ENCODE measurements at regions not wholly inside any gene's neighbourhood (a gene's known extent, or its start where the extent isn't known, plus 50 kb on each side); places are given as distances from the start of the nearest gene placed in this dataset.

DNA sequence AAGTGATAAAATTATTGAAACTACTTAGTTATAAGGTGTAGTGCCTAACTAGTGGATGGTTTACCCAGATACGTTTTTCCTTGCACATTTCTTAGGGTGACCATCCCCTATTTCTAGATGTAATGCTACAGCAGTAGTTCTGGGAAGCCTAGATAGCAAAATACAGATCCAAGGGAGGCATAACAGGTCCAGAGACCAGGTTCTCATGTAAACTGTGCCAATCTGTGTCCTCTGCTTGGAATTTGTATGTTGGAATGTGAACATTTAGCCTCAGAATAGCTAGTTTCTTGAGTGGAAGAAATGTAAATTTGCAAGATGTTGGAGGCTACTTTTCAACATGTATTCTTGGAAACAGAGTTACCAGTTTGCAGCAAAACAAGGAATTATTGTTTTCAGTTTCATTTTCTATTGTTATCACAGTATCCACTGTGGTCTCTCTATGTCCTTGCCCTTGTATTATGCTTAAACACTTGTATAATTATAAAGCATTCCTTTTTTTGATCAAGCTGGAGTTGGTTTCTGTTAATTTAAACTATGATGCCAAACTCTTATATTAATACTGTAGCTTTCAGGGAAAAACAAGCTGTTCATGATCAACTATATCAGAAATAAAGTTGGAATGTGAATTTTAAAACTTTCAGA is 102.0 kb upstream of the BRINP3 start:
- TF ChIP-seq RCOR1 (IDR thresholded peaks at IDR 0.05; ENCODE audit: insufficient replicate concordance, low read length) (no peak), CEBPB (IDR thresholded peaks at IDR 0.05; ENCODE audit: low read depth, low read length) (no peak), POLR2A (IDR thresholded peaks at IDR 0.05; ENCODE audit: low read depth, low read length) (no peak), MAFK (IDR thresholded peaks at IDR 0.05; ENCODE audit: low read depth, low read length) (no peak), BHLHE40 (IDR thresholded peaks at IDR 0.05; ENCODE audit: low read depth, low read length) (no peak), MXI1 (IDR thresholded peaks at IDR 0.05; ENCODE audit: borderline replicate concordance, low read depth, low read length) (no peak), SMC3 (IDR thresholded peaks at IDR 0.05; ENCODE audit: low read depth, low read length) (no peak), RFX5 (IDR thresholded peaks at IDR 0.05; ENCODE audit: low read depth, low read length) (no peak), FOS (IDR thresholded peaks at IDR 0.05; ENCODE audit: low read depth, low read length) (no peak), MAZ (IDR thresholded peaks at IDR 0.05; ENCODE audit: borderline replicate concordance, low read depth, low read length) (no peak)
- TF ChIP-seq, protein P1, sequence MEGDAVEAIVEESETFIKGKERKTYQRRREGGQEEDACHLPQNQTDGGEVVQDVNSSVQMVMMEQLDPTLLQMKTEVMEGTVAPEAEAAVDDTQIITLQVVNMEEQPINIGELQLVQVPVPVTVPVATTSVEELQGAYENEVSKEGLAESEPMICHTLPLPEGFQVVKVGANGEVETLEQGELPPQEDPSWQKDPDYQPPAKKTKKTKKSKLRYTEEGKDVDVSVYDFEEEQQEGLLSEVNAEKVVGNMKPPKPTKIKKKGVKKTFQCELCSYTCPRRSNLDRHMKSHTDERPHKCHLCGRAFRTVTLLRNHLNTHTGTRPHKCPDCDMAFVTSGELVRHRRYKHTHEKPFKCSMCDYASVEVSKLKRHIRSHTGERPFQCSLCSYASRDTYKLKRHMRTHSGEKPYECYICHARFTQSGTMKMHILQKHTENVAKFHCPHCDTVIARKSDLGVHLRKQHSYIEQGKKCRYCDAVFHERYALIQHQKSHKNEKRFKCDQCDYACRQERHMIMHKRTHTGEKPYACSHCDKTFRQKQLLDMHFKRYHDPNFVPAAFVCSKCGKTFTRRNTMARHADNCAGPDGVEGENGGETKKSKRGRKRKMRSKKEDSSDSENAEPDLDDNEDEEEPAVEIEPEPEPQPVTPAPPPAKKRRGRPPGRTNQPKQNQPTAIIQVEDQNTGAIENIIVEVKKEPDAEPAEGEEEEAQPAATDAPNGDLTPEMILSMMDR (conservative IDR thresholded peaks at IDR 0.05; ENCODE audit: low read depth, low read length): no peak
- TF ChIP-seq, protein P2, sequence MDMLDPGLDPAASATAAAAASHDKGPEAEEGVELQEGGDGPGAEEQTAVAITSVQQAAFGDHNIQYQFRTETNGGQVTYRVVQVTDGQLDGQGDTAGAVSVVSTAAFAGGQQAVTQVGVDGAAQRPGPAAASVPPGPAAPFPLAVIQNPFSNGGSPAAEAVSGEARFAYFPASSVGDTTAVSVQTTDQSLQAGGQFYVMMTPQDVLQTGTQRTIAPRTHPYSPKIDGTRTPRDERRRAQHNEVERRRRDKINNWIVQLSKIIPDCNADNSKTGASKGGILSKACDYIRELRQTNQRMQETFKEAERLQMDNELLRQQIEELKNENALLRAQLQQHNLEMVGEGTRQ (IDR thresholded peaks at IDR 0.05; ENCODE audit: low read depth, low read length): no peak

Measured in IMR-90 (cell line).